ENCODE measurements at regions not wholly inside any gene's neighbourhood (a gene's known extent, or its start where the extent isn't known, plus 50 kb on each side); places are given as distances from the start of the nearest gene placed in this dataset.

GRCh38 chr5:56326770-56327169 lies 93.6 kb upstream of the ANKRD55 start:
- no peak for TF ChIP-seq CTCF (IDR thresholded peaks at IDR 0.05)
- TF ChIP-seq ZFX (IDR thresholded peaks at IDR 0.05; ENCODE audit: borderline replicate concordance) = no peak
